GM12878 (cell line): ENCODE measurements at regions not wholly inside any gene's neighbourhood (a gene's known extent, or its start where the extent isn't known, plus 50 kb on each side); places are given as distances from the start of the nearest gene placed in this dataset.

Experiments used
- ATAC-seq: fragments of 200-7000 bp; cut with Tn5 transposase; 3 replicates; pipeline ENCODE4 v1.9.1; 2020; ENCODE audit warnings: mild to moderate bottlenecking, moderate library complexity
- BruUV-seq: library from RNA; stranded (reverse); fragments of 400-500 nt; replicated peaks from 2 replicates; lab custom pipeline; 2021; lab: Mats Ljungman, UMichigan
- CTCF ChIA-PET: fragments of 300-600 bp; sonication (Branson Sonifier 250); formaldehyde crosslinking; extraction: SDS; loops from one replicate; lab custom pipeline; 2021; ENCODE audit warnings: inconsistent platforms; lab: Yijun Ruan, JAX
- POLR2A ChIA-PET: fragments of 350-600 bp; formaldehyde crosslinking; extraction: SDS; loops from one replicate; lab custom pipeline; 2021; ENCODE audit warnings: inconsistent platforms; lab: Charles Lee
- RAD21 ChIA-PET: fragments of 300-600 bp; sonication (Branson Sonifier 250); formaldehyde crosslinking; loops from one replicate; lab custom pipeline; 2023; ENCODE audit warnings: antibody characterized with exemption; ENCODE audit not compliant: unreplicated experiment; lab: Charles Lee
- SMC1A ChIA-PET: fragments of 300-600 bp; sonication (Branson Sonifier 250); formaldehyde crosslinking; loops from one replicate; lab custom pipeline; 2023; ENCODE audit not compliant: unreplicated experiment, uncharacterized antibody; lab: Charles Lee
- DNase-seq: peaks from one replicate; pipeline ENCODE4 v3.0.0-alpha.2; 2011; ENCODE audit warnings: low read depth, low spot score
- FAIRE-seq: peaks from 3 replicates; lab custom pipeline; 2011; peaks lifted over from hg19 to GRCh38; lab: Jason Lieb, UNC
- H2AFZ ChIP-seq: 2 replicates; pipeline ENCODE4 v1.6.0; 2011; ENCODE audit warnings: low read depth, low read length, control low read depth; ENCODE audit not compliant: control insufficient read depth
- H3K27ac ChIP-seq: 2 replicates; pipeline ENCODE4 v1.5.1; 2011; ENCODE audit warnings: control low read depth; ENCODE audit not compliant: control insufficient read depth, insufficient read depth
- H3K27me3 ChIP-seq, 2 experiments: replicated peaks in 1 of 2; 2 replicates each; pipeline versions ENCODE4 v1.6.0 to v1.6.1; 2011; ENCODE audit warnings: low read length in 1 of 2; ENCODE audit not compliant: control insufficient read depth in 2 of 2, insufficient read depth in 2 of 2
- H3K36me3 ChIP-seq, 2 experiments: 2 replicates each; pipeline ENCODE4 v1.5.1; 2011; ENCODE audit warnings: low read length in 1 of 2; ENCODE audit not compliant: control insufficient read depth in 2 of 2, insufficient read depth in 2 of 2
- H3K4me1 ChIP-seq: 2 replicates; pipeline ENCODE4 v1.6.1; 2011; ENCODE audit warnings: mild to moderate bottlenecking, low read length, moderate library complexity, mixed read lengths; ENCODE audit not compliant: control insufficient read depth, insufficient read depth
- H3K4me2 ChIP-seq: 2 replicates; pipeline ENCODE4 v1.6.0; 2011; ENCODE audit warnings: control low read depth; ENCODE audit not compliant: control insufficient read depth, insufficient read depth
- H3K4me3 ChIP-seq: fragments of 200-600 bp; sonication (generic); 2 replicates; pipeline ENCODE4 v1.5.1; 2016
- H3K79me2 ChIP-seq: 2 replicates; pipeline ENCODE4 v1.6.0; 2011; ENCODE audit warnings: low read length; ENCODE audit not compliant: control insufficient read depth, insufficient read depth
- H3K9ac ChIP-seq: 2 replicates; pipeline ENCODE4 v1.8.0; 2011; ENCODE audit warnings: low read length, control low read depth, mixed read lengths; ENCODE audit not compliant: control insufficient read depth, insufficient read depth
- H3K9me3 ChIP-seq: replicated peaks from 3 replicates; pipeline ENCODE4 v1.5.1; 2011; ENCODE audit warnings: mild to moderate bottlenecking, low read length; ENCODE audit not compliant: control insufficient read depth, insufficient read depth
- H4K20me1 ChIP-seq: 2 replicates; pipeline ENCODE4 v1.6.0; 2011; ENCODE audit not compliant: control insufficient read depth, insufficient read depth
- BCL3 ChIP-seq: IDR thresholded peaks from 2 replicates; pipeline ENCODE4 v1.6.1; 2011; ENCODE audit warnings: borderline replicate concordance, low read depth, mild to moderate bottlenecking, moderate library complexity, low read length; ENCODE audit not compliant: insufficient read depth, poor library complexity, severe bottlenecking
- BHLHE40 ChIP-seq, 2 experiments: fragments of 450-650 bp in 1 of 2; IDR thresholded peaks; 2 replicates each; pipeline ENCODE4 v1.6.1; 2011 to 2017; ENCODE audit warnings: low read depth in 2 of 2, borderline replicate concordance in 1 of 2, improper control_type of control experiment in 1 of 2, low read length in 1 of 2, mild to moderate bottlenecking in 1 of 2
- CHD1 ChIP-seq: IDR thresholded peaks from 2 replicates; pipeline ENCODE4 v1.6.1; 2012; ENCODE audit warnings: low read depth, low read length, improper control_type of control experiment
- ELK1 ChIP-seq: IDR thresholded peaks from 2 replicates; pipeline ENCODE4 v1.6.1; 2012; ENCODE audit warnings: low read depth, low read length, improper control_type of control experiment
- FOS ChIP-seq: IDR thresholded peaks from 3 replicates; pipeline ENCODE4 v1.6.1; 2011; ENCODE audit warnings: borderline replicate concordance; ENCODE audit not compliant: insufficient read length; ENCODE audit errors: extremely low read depth
- JUNB ChIP-seq: IDR thresholded peaks from 2 replicates; pipeline ENCODE4 v1.6.1; 2016; ENCODE audit warnings: antibody characterized with exemption, mild to moderate bottlenecking
- MEF2A ChIP-seq: IDR thresholded peaks from 2 replicates; pipeline ENCODE4 v1.6.1; 2011; ENCODE audit warnings: low read depth, mild to moderate bottlenecking, low read length, moderate library complexity; ENCODE audit not compliant: insufficient read depth
- MYC ChIP-seq: IDR thresholded peaks from 2 replicates; pipeline ENCODE4 v1.6.1; 2011; ENCODE audit warnings: mild to moderate bottlenecking, low read length, moderate library complexity, inconsistent platforms; ENCODE audit not compliant: insufficient read depth, insufficient replicate concordance, insufficient read length, severe bottlenecking
- NFYB ChIP-seq: IDR thresholded peaks from 2 replicates; pipeline ENCODE4 v1.6.1; 2011; ENCODE audit warnings: low read depth, mild to moderate bottlenecking, low read length, improper control_type of control experiment, moderate library complexity; ENCODE audit not compliant: insufficient read depth
- NRF1 ChIP-seq: conservative IDR thresholded peaks from 2 replicates; pipeline ENCODE4 v1.6.1; 2011; ENCODE audit warnings: mild to moderate bottlenecking, low read depth, low read length, improper control_type of control experiment
- PAX8 ChIP-seq: fragments of 450-650 bp; IDR thresholded peaks from 2 replicates; pipeline ENCODE4 v1.6.1; 2017; ENCODE audit warnings: mild to moderate bottlenecking, moderate library complexity
- RUNX3 ChIP-seq: IDR thresholded peaks from 2 replicates; pipeline ENCODE4 v1.6.1; 2012; ENCODE audit warnings: low read length, inconsistent platforms
- TBL1XR1 ChIP-seq: IDR thresholded peaks from 2 replicates; pipeline ENCODE4 v1.6.1; 2012; ENCODE audit warnings: low read depth, low read length, improper control_type of control experiment
- WGBS: methylation state at CpG from one replicate; pipeline ENCODE4 v1.1.6; 2016; ENCODE audit warnings: low lambda C conversion rate; ENCODE audit not compliant: insufficient replicate concordance, insufficient coverage; ENCODE audit errors: missing lambda C conversion rate; 5-methylcytosine and 5-hydroxymethylcytosine counted together
- in situ Hi-C: fragments of 300-500 bp; cut with MboI; formaldehyde crosslinking; loops from 9 replicates; pipeline ENCODE4 v1.14.3; 2018; ENCODE audit warnings: mixed read lengths
- intact Hi-C: fragments of 100-400 bp; cut with micrococcal nuclease; formaldehyde crosslinking; loops from one replicate; pipeline ENCODE4 v1.14.2; 2022; ENCODE audit not compliant: unreplicated experiment
- TF ChIP-seq, protein P1 (sequence below): fragments of 450-650 bp; IDR thresholded peaks from 2 replicates; pipeline ENCODE4 v1.6.1; 2017; ENCODE audit warnings: mild to moderate bottlenecking
- TF ChIP-seq, protein P2 (sequence below): fragments of 450-650 bp; IDR thresholded peaks from 2 replicates; pipeline ENCODE4 v1.6.1; 2017; ENCODE audit warnings: mild to moderate bottlenecking, moderate library complexity

GRCh38 chr5:2182020-2182419 lies 299.3 kb upstream of the IRX4 start (continued):
- TF ChIP-seq, protein P1, sequence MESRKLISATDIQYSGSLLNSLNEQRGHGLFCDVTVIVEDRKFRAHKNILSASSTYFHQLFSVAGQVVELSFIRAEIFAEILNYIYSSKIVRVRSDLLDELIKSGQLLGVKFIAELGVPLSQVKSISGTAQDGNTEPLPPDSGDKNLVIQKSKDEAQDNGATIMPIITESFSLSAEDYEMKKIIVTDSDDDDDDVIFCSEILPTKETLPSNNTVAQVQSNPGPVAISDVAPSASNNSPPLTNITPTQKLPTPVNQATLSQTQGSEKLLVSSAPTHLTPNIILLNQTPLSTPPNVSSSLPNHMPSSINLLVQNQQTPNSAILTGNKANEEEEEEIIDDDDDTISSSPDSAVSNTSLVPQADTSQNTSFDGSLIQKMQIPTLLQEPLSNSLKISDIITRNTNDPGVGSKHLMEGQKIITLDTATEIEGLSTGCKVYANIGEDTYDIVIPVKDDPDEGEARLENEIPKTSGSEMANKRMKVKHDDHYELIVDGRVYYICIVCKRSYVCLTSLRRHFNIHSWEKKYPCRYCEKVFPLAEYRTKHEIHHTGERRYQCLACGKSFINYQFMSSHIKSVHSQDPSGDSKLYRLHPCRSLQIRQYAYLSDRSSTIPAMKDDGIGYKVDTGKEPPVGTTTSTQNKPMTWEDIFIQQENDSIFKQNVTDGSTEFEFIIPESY: no peak
- TF ChIP-seq PAX8 (no peak), BCL3 (no peak), TBL1XR1 (no peak)

GRCh38 chr5:2181557-2181956 lies 298.8 kb upstream of the IRX4 start:
- ChIA-PET SMC1A (no interaction called here), RAD21 (no interaction called here), CTCF (no interaction called here), POLR2A (no interaction called here)
- WGBS: 59% methylated on average over 16 of the region's 17 CpGs
- no peak overlapping the region for H2AFZ ChIP-seq
- DNase-seq: no peak
- no TSS peak for BruUV-seq
- FAIRE-seq: no peak
- H4K20me1 ChIP-seq: no peaks in the 10 kb centered on the region
- H3K4me1 ChIP-seq: no peaks in the 10 kb centered on the region
- in situ Hi-C loops: no loop called here
- intact Hi-C loops: no loop called here
- H3K9me3 ChIP-seq: no peaks in the 10 kb centered on the region; the same call in 2 of the 3 replicates
- H3K4me2 ChIP-seq: no peak overlapping the region
- no peak overlapping the region for H3K9ac ChIP-seq
- H3K36me3 ChIP-seq: no peaks in the 10 kb centered on the region
- H3K79me2 ChIP-seq: no peaks in the 10 kb centered on the region
- ATAC-seq: no peak
- no peak overlapping the region for H3K27ac ChIP-seq
- no peaks in the 10 kb centered on the region for H3K27me3 ChIP-seq
- H3K4me3 ChIP-seq: no peak overlapping the region
- TF ChIP-seq MEF2A (no peak), NFYB (no peak), BHLHE40 (IDR thresholded peaks at IDR 0.05; ENCODE audit: borderline replicate concordance in 1 of 2, low read depth in 2 of 2, low read length in 1 of 2) (no peak), RUNX3 (no peak), JUNB (no peak), FOS (no peak), MYC (no peak), NRF1 (no peak), ELK1 (no peak), CHD1 (no peak)
- TF ChIP-seq, protein P2, sequence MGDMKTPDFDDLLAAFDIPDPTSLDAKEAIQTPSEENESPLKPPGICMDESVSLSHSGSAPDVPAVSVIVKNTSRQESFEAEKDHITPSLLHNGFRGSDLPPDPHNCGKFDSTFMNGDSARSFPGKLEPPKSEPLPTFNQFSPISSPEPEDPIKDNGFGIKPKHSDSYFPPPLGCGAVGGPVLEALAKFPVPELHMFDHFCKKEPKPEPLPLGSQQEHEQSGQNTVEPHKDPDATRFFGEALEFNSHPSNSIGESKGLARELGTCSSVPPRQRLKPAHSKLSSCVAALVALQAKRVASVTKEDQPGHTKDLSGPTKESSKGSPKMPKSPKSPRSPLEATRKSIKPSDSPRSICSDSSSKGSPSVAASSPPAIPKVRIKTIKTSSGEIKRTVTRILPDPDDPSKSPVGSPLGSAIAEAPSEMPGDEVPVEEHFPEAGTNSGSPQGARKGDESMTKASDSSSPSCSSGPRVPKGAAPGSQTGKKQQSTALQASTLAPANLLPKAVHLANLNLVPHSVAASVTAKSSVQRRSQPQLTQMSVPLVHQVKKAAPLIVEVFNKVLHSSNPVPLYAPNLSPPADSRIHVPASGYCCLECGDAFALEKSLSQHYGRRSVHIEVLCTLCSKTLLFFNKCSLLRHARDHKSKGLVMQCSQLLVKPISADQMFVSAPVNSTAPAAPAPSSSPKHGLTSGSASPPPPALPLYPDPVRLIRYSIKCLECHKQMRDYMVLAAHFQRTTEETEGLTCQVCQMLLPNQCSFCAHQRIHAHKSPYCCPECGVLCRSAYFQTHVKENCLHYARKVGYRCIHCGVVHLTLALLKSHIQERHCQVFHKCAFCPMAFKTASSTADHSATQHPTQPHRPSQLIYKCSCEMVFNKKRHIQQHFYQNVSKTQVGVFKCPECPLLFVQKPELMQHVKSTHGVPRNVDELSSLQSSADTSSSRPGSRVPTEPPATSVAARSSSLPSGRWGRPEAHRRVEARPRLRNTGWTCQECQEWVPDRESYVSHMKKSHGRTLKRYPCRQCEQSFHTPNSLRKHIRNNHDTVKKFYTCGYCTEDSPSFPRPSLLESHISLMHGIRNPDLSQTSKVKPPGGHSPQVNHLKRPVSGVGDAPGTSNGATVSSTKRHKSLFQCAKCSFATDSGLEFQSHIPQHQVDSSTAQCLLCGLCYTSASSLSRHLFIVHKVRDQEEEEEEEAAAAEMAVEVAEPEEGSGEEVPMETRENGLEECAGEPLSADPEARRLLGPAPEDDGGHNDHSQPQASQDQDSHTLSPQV: no peak
